Panc1 (cell line): ENCODE measurements at regions not wholly inside any gene's neighbourhood (a gene's known extent, or its start where the extent isn't known, plus 50 kb on each side); places are given as distances from the start of the nearest gene placed in this dataset.

Experiments
- CTCF ChIP-seq: fragments of 450-650 bp; IDR thresholded peaks from 2 replicates; pipeline ENCODE4 v1.5.1; 2017; ENCODE audit warnings: mild to moderate bottlenecking
- POLR2AphosphoS5 ChIP-seq: IDR thresholded peaks from 2 replicates; pipeline ENCODE4 v1.6.1; 2012; ENCODE audit warnings: mild to moderate bottlenecking, low read depth, low read length, moderate library complexity
- REST ChIP-seq, 2 experiments: IDR thresholded peaks; 2 replicates each; pipeline ENCODE4 v1.6.1; 2011 to 2012; ENCODE audit warnings: low read depth in 2 of 2, control low read depth in 1 of 2, low read length in 1 of 2, mild to moderate bottlenecking in 1 of 2, moderate library complexity in 1 of 2; ENCODE audit not compliant: insufficient read depth in 1 of 2
- SIN3A ChIP-seq: IDR thresholded peaks from 2 replicates; pipeline ENCODE4 v1.6.1; 2012; ENCODE audit warnings: low read depth, mild to moderate bottlenecking, low read length, moderate library complexity, borderline replicate concordance; ENCODE audit not compliant: insufficient read depth

GRCh38 chr3:158925021-158925420 is 123.2 kb downstream of the MFSD1 start:
- no peak for TF ChIP-seq POLR2AphosphoS5
- TF ChIP-seq CTCF: no peak
- TF ChIP-seq REST (IDR thresholded peaks at IDR 0.05; ENCODE audit: insufficient read depth in 1 of 2, low read depth in 2 of 2, low read length in 1 of 2): no peak
- no peak for TF ChIP-seq SIN3A
